ENCODE measurements at regions not wholly inside any gene's neighbourhood (a gene's known extent, or its start where the extent isn't known, plus 50 kb on each side); places are given as distances from the start of the nearest gene placed in this dataset.

DNA sequence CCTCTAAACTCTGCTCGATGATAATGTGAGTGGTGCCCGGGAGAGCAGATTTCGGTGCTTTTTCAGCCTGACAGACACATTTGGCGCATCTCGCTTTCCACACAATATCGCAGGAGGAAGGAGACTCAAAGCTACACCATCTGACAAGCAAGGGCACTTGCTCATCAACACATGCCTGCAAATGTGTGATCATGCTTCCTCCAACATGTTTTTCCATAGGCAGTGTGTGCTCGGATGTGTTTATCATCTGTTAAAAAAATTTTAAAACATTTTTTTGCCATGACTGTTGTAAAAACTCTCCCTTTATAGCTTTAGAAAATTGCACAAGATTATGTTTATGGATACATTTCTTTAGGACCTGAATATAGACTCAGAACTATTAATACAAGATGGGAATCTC, 170.3 kb upstream of the PUDP start:
- 89 to 93% methylated on average over 4 to 7 of the region's 7 CpGs for WGBS, 2 donors
- no peak for DNase-seq

DNA sequence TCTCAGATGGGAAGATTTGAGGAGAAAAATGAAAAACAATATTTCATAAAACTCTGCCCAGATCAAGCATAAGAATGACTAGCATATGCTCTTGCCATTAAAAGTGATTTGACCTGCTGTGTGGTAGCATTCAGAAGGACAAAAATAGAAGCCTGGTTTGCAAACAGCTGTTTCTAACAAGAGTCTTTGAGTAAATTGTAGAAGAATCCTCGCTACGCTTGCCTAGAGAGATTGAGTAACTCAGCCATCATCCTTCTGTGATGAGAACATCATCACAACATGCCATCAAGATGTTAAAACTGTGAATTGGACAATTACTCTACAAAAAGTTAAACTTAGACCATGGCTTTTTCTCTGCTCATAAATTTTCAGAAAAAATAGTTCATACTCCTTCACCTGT, 168.9 kb upstream of the PUDP start:
- Histone ChIP-seq H3K27me3 (no peaks in the 10 kb centered on the region), H3K36me3 (replicated peaks in 1 of 2; ENCODE audit: insufficient read depth in 1 of 2, low read depth in 2 of 2) (no peaks in the 10 kb centered on the region), H3K9me3 (no peaks in the 10 kb centered on the region), H3K27ac (no peak overlapping the region), H3K4me1 (no peaks in the 10 kb centered on the region), H3K4me3 (no peak overlapping the region)
- ATAC-seq (no peak), DNase-seq (no peak)
- TF ChIP-seq, protein P1, sequence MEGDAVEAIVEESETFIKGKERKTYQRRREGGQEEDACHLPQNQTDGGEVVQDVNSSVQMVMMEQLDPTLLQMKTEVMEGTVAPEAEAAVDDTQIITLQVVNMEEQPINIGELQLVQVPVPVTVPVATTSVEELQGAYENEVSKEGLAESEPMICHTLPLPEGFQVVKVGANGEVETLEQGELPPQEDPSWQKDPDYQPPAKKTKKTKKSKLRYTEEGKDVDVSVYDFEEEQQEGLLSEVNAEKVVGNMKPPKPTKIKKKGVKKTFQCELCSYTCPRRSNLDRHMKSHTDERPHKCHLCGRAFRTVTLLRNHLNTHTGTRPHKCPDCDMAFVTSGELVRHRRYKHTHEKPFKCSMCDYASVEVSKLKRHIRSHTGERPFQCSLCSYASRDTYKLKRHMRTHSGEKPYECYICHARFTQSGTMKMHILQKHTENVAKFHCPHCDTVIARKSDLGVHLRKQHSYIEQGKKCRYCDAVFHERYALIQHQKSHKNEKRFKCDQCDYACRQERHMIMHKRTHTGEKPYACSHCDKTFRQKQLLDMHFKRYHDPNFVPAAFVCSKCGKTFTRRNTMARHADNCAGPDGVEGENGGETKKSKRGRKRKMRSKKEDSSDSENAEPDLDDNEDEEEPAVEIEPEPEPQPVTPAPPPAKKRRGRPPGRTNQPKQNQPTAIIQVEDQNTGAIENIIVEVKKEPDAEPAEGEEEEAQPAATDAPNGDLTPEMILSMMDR (IDR thresholded peaks at IDR 0.05), result no peak
- no peak for TF ChIP-seq POLR2A (IDR thresholded peaks at IDR 0.05)
- 94 to 95% methylated on average over 2 of the region's 2 CpGs for whole genome bisulfite sequencing, 2 donors
- intact Hi-C loops (cut with DNase I), result no loop called here

More for the DNA sequence above, 170.3 kb upstream of the PUDP start:
- no peaks in the 10 kb centered on the region for H3K27me3 ChIP-seq
- intact Hi-C loops (cut with DNase I), result no loop called here
- TF ChIP-seq POLR2A (IDR thresholded peaks at IDR 0.05), result no peak
- TF ChIP-seq, protein P1 (IDR thresholded peaks at IDR 0.05), result no peak
- no peak overlapping the region for H3K4me3 ChIP-seq
- H3K27ac ChIP-seq, result no peak overlapping the region
- H3K9me3 ChIP-seq, result no peaks in the 10 kb centered on the region
- no peak for ATAC-seq
- no peaks in the 10 kb centered on the region for H3K36me3 ChIP-seq (replicated peaks in 1 of 2; ENCODE audit: insufficient read depth in 1 of 2, low read depth in 2 of 2)
- H3K4me1 ChIP-seq, result no peaks in the 10 kb centered on the region

DNA sequence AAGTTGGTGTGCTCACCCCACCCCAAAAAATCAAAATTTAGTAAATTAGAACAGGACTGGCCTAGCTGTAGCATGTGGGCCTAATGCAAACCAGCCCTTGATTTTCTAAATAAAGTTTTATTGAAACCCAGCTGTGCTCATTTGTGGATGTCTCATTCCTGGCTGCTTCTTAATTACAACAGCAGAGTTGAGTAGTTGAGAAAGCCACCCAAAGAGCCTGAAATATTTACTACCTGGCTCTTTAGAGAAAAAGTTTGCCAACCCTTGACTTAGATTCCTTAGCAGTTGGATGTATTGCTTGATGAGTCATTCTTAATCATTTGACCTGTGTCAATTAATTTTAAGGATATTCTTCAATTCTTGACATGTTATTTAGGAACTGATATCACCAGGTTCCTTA, 168.3 kb upstream of the PUDP start:
- intact Hi-C loops (cut with DNase I), result no loop called here
- Histone ChIP-seq H3K4me1 (no peaks in the 10 kb centered on the region), H3K27ac (no peak overlapping the region), H3K9me3 (no peaks in the 10 kb centered on the region), H3K27me3 (no peaks in the 10 kb centered on the region), H3K4me3 (no peak overlapping the region), H3K36me3 (replicated peaks in 1 of 2; ENCODE audit: insufficient read depth in 1 of 2, low read depth in 2 of 2) (no peaks in the 10 kb centered on the region)
- no peak for TF ChIP-seq POLR2A (IDR thresholded peaks at IDR 0.05)
- TF ChIP-seq, protein P1 (IDR thresholded peaks at IDR 0.05), result no peak
- DNase-seq, result no peak
- ATAC-seq, result no peak

DNA sequence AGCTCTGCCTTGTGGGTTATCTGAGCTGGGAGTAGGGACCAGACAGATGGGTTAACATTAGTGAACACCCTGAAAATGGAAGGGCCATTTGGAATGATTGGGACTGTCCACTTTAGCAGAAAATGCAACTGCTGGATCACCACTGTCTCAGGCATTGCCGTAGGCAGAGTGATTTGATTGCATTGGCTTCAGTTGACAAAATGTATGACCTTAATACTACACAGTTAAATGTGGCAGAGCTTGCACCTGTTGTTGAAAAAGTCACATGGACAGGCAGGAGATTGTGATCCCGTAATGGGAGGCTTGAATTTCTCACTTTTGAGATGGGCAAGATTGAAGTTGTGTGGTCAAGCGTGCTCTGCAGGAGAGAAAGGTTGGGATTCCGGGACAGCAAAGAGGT, 166.5 kb upstream of the PUDP start:
- 85 to 91% methylated on average over 4 of the region's 4 CpGs for WGBS, 2 donors
- Histone ChIP-seq H3K27me3 (no peaks in the 10 kb centered on the region), H3K9me3 (no peaks in the 10 kb centered on the region), H3K4me1 (no peaks in the 10 kb centered on the region), H3K27ac (no peak overlapping the region), H3K36me3 (replicated peaks in 1 of 2; ENCODE audit: insufficient read depth in 1 of 2, low read depth in 2 of 2) (no peaks in the 10 kb centered on the region), H3K4me3 (no peak overlapping the region)
- TF ChIP-seq, protein P1 (IDR thresholded peaks at IDR 0.05), result no peak
- TF ChIP-seq POLR2A (IDR thresholded peaks at IDR 0.05), result no peak
- ATAC-seq, result no peak
- DNase-seq, result no peak
- intact Hi-C loops (cut with DNase I), result no loop called here

DNA sequence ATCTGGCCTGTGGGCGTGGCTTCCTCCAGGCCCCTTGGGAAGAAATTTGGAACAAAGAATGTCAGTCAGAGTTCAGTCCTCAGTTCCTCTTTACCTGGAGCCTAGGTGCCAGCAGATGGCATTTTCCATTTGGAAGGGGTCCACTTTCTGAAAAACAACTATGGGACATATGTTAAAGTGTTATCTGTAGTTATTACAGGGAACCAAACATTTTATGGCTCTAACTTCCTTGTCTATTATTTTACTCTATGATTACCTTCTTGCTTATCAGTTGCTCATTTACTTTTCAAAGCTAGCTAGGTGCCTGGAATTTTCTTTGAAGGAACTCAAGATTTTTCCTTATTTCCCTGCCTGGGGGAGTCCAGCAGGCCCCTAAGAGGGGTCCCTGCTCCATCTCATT, 159.8 kb upstream of the PUDP start:
- H3K9me3 ChIP-seq, result no peaks in the 10 kb centered on the region
- no peak for ATAC-seq
- WGBS, 2 donors, result 83 to 92% methylated on average over 1 of the region's 1 CpG

More for the DNA sequence above, 159.8 kb upstream of the PUDP start:
- intact Hi-C loops (cut with DNase I), result no loop called here
- H3K27me3 ChIP-seq, result no peaks in the 10 kb centered on the region
- TF ChIP-seq POLR2A (IDR thresholded peaks at IDR 0.05), result no peak
- TF ChIP-seq, protein P1 (IDR thresholded peaks at IDR 0.05), result no peak
- DNase-seq, result no peak
- no peak overlapping the region for H3K27ac ChIP-seq
- no peaks in the 10 kb centered on the region for H3K36me3 ChIP-seq (replicated peaks in 1 of 2; ENCODE audit: insufficient read depth in 1 of 2, low read depth in 2 of 2)
- H3K4me1 ChIP-seq, result no peaks in the 10 kb centered on the region
- no peak overlapping the region for H3K4me3 ChIP-seq

Measured in body of pancreas (tissue), 4 donors.